Suppressor macrophage (primary cell): ENCODE measurements at regions not wholly inside any gene's neighbourhood (a gene's known extent, or its start where the extent isn't known, plus 50 kb on each side); places are given as distances from the start of the nearest gene placed in this dataset.
A peak's percentile ranks its signal among the peaks of the same experiment; 100 is the strongest.
"Not testable (repeated sequence)": the region's sequence is repeated elsewhere in the genome, so short reads cannot be mapped to it uniquely, and the experiment has no call there.

ENCODE experiments used
- DNase-seq, 4 experiments: peaks; one replicate each; pipeline ENCODE4 v3.0.0-alpha.2; 2020 to 2022

DNA sequence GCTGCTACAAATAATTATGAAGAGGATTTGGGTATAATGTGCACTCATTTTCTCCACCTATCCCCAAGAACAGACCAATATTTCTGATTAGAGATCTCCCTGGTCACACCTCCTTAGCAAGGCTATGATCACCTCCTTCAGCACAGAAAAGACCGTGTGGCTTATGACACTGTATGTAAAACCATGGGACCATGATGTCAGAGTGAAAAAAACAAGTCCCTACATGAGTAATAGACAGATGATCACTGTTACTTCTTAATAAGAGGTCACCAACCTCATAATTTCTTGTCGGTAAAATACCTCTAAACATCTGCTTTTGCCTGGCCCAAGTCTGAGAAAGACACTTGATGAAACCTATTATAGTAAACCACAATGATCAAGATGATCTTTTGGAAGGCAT lies 330.6 kb upstream of the F9 start:
- DNase-seq, result peak in 2 of 4 experiments; percentile 6 to 29

DNA sequence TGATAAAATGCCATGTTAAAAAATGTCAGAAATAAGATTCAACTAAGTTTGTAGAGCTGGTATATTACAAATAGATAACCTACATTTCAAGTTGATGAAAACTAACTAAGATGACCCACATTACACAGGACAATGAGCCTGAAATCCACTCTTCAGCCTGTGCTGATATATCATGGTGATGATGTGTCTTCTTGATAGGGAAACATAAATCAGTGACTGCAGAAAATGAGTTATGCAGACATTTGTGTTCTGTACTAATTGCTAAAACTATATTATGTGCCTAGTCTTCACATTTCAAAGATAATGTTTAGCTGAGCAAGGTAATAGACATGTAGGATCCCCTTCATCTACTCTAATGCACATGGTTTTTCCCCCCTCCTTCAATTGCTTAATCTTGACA lies 331.6 kb upstream of the F9 start:
- DNase-seq, result no peak

DNA sequence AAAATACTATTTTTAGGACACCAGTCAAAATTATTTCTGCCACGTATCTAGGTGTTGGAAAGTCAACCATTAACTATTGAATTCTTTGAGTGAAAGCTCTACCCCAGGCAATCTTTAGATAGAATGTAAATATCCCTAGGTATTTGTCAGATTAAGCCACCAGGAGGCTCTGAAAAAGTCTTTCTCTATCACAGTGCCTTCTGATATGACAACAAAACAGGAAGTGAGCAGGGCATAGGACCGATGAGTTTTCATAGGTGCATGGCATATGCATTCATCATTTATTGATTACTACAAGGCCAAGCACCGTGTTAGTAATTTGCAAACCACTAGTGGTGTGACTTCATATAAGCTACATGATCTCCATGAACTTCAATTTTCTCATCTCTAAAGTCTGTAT lies 333.6 kb upstream of the F9 start:
- DNase-seq, result no peak

DNA sequence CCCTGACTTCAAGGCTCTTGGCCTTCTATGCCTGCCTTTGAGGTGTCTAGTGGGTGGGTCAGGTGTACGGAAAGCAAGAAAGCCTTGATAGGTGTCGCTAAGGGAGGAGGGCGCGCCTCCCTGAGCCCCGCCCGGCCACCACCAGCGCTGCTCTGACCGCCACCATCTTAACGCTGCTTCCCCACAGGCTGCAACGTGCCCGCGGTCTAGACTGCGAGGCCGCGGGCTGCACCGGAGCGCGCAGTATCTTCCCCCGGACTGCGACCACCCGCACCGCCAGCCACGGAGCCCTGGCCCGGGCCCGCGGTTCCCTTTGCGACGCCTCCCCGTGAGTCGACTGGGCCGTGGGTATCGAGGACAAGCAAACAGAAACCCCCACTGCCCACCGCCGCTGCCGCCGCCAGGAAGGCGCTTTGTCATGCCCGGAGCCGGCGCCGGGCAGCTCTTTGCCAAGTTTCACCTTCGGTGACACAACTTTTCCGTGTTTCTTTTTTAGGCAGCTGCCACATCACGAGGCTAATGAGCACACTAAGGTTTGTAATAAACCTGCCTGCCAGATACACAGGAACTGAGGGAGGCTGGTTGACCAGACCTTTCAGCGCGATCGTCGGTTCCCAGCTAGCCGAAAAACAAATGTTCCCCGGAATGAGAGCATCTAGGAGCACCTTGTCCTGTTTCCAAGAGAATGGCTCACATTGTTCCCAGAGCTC lies 335.8 kb upstream of the F9 start:
- DNase-seq, result peak in 3 of 4 experiments; percentile 16 to 32 (median 27)

DNA sequence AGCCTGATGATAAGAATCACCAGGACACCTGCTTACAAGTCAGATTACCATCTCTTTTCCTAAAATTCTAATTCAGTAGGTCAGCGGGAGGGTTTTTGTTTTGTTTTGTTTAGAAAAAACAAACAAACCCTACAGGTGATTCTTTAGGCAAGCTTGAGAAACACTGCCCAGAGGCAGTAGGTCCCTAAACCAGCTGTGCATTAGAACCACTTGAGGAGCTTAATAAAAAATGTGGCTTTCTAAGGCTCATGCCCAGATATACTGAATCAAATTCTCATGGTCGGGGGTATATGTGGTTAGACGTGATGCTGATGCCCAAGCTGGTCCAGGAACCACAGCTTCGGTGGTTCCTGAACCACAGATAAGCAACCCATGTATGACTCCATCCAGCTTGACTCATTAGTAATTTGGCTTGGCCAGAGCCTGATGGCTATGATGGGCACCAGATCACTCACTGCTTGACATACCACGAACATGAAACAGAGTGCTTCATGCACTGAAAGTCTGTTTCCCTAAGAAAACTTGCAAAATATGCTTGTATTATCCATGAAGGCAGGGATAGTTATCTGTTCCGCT lies 338.1 kb upstream of the F9 start:
- DNase-seq, result no peak

DNA sequence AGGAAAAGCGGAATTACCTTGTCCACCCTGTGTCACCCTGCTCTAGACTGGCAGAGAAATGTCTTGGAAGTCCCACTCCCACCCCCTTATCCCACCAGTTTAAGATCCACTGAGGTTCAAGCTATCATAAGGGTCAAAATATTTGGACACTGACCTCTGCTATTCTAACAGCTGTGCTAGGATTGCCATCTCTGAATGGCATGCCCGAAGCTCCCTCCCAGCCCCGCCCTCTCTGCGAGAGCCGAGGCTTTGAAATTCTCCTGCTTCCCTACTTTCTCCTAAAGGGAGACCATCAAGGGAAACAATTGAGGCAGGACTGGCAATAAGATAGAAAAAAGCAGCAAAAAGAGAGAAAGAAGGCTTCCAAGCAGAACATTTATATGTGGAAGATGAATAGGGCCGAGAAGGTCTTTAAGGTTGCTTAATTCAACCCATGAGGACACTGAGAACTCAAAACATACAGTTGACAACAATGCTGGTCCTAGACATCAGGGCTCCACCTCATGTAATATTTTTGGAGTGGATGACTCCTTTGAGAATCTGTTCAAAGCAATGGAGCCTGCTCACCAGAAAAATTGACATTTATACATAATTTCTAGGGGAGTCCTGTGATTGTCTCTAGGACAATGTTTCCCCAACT lies 338.7 kb upstream of the F9 start:
- DNase-seq, result no peak

DNA sequence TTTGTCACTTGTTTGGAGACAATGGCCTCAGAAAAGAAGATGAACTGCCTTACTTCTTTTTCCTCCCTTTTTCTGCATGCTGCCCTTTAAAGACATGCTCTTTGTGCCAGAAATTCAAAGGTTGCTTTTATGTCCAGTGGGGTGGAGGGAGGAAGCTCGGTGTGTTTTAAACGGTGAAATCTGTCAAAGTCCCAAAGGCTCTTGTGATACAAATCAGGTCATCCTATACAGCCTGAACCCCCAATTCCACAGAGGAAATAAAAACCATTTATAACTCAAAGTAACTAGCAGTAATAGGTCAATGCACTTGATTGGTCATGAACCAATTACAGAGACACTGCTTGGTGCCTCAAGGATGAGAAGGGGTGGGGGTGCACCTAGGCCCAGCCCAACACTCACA lies 339.3 kb upstream of the F9 start:
- no peak for DNase-seq

DNA sequence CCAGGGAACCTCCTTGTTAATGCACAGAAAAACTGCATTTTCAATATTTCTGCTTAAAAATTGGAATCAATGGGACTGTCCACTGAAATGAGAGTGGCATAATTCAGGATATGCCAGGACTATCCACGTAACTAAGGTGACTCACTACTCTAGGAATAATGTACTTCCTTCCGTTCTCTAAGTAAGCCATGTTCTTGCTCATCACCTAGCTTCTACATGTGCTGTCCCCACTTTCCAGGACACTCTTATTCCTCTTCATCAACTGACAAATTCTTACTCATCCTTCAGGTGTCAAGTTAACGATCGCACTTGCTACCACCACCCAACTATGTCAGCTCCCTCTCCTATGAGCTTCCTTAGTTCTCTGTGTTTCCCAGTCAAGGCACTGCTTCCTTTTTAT lies 342.8 kb upstream of the F9 start:
- no peak for DNase-seq

DNA sequence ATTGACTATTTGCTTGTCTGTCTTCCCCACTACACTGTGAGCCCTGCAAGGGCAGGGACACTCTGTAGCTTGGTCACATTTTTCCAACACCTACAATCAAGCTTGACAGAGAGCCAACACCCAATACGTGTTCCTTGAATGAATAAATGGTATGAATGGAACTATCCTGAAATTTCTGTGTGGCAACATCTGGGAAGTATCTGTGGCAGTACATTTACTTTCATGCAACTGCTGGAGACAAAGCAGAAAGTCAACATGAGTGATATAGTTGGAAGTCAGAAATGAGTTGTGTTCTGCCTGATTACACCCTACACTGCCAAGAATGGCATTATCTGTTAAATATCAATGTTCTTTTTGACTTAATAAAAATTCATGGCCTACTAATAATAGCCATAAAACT lies 343.5 kb upstream of the F9 start:
- no peak for DNase-seq

DNA sequence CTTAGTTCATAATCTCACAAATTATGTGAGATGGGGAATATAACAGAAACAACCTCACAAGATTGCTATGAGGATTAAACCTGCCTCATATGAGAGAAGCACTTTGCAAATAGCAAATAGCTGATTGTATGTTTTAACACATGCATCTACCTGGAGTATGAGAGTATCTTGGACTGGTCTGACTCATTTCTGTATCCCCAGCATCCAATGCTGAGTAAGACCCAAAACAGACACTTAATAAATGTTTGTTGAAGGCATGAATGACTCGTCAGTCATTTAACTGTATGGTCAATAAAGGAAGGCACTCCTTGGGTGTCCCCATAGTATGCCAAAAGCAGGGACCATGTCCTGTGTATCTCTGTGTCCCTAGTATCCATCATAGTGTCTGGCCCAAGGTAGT lies 350.9 kb upstream of the F9 start:
- DNase-seq, result no peak

DNA sequence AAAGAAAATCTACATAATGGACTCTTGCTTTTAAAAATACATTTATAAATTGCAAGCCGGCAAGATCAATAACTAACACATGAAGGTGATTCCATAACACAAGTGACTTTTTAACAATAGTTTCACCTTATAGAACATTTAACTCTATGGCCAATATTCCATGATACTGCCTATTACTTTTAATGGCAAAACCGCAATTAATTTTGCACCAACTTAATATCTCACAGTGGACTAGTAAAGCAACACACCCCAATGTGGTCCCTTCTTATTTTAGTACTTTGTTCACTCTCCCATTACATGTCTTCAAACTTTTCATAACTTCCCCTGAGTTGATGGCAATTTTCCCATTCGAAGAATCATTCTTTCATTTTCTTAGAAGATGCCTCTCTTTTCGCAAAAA lies 351.6 kb upstream of the F9 start:
- DNase-seq, result no peak

DNA sequence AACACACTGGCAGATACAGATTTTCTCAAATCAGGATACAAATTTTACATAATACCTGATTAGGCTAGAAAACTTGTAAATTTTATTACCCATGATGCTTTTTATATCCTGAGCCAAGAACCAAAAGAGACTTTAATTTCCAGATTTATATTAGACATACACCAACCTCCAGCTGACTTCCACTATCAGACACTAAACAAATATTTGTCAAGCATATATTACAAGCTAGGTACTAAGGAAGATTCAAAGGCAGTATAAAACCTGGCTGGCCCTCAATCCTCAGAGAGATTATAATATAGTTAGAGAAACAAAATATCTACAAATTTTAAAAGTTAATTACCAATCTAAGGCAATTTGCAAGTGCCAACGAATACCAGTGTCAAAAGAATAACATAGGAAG lies 357.8 kb upstream of the F9 start:
- no peak for DNase-seq

DNA sequence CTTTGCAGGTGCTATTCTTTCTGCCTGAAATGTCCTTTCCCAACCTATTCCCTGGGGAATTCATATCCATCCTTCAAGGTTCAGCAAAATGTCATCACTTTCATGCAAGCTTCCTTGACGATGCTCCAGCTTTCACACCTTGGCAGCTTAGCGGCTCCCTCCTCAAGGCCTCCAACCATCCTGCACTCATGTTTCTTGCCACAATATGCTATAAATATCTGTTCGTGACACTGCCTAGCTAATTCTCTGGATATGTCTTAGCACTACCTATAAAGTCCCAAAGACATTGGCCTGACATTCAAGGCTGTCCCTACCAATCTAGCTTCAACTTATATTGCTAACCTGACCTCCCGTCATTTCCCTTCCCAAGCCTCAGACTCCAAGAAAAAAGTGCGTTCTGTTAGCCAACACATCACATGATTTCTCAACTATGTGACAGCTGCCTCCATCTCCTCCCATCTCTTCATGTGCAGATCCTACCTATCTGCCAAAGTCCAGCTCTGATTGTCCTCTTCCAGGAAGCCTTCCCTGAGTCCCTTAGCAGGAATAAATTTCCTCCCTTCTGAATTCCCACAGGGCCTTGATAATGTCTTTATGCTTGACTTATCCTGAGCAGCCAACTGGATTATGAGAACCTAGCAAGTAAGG lies 359.9 kb upstream of the F9 start:
- no peak for DNase-seq

DNA sequence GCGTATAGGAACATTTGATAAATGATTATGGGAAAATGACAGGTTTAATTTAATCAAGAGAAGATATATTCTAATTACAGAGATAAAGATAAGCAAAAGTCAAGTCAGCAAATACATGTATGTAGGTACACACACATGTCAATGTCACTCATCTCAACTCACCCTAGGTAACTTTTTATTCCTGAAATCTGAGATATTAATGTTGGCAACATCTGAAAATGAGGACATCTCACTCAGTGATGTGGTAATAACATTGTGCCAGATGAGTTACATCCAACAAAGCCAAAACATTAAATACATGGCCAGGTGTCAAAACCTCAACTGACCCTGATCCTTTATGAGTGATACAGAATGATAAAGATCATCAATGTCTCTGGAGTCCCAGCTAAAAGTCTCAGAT lies 363.3 kb upstream of the F9 start:
- DNase-seq, result no peak

DNA sequence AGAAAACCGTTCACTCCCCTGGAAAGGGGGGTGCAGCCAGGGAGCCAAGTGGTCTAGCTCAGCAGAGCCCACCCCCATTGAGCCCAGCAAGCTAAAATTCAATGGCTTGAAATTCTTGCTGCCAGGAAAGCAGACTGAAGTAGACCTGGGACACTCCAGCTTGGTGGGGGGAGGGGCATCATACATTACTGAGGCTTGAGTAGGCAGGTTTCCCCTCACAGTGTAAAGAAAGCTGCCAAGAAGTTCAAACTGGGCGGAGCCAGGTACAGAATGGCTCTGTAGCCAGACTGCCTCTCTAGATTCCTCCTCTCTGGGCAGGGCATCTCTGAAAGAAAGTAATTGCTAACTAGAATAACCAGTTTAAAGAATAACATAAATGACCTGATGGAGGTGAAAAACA lies 372.3 kb upstream of the F9 start:
- no peak for DNase-seq

DNA sequence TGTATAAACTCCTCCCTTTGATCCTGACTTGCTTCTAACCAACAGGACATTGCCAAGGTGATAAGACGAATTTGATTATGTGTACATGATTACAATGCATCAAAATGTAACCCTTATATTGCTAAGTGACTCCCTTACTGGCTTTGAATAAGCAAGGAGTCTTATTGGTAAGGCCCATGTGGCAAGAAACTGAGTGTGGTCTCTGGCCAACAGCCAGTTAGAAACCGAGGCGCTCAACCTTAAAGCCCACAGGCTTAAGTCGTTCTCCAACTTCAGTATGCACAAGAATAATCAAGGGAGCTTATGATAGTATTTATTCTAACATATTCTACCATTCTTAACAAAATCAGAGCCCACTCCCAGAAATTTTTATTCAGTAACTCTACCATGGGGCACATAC lies 374.2 kb upstream of the F9 start:
- no peak for DNase-seq

DNA sequence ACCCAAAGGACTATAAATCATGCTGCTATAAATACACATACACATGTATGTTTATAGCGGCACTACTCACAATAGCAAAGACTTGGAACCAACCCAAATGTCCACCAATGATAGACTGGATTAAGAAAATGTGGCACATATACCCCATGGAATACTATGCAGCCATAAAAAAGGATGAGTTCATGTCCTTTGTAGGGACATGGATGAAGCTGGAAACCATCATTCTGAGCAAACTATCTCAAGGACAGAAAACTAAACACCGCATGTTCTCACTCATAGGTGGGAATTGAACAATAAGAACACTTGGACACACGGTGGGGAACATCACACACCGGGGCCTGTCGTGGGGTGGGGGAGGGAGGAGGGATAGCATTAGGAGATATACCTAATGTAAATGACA lies 383.9 kb upstream of the F9 start:
- not testable (repeated sequence) for DNase-seq

DNA sequence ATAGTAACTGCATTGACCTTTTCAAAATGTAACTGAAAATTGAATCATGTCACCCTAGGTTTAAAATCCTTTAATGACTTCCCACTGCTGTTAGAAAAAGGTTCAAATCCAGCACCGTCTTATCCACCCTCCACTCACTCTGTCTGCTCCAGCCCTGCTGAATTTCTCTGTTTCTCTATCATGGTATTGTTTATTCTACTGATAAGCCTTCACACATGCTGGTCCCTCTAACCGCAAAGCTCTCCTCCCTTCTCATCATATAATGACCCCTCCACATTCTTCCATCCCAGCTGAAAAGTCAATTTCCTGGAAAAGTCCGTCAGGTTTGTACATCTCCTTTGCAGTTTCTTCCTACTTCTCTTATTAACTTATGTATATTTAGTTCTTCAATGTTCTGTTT lies 389.2 kb upstream of the F9 start:
- no peak for DNase-seq

DNA sequence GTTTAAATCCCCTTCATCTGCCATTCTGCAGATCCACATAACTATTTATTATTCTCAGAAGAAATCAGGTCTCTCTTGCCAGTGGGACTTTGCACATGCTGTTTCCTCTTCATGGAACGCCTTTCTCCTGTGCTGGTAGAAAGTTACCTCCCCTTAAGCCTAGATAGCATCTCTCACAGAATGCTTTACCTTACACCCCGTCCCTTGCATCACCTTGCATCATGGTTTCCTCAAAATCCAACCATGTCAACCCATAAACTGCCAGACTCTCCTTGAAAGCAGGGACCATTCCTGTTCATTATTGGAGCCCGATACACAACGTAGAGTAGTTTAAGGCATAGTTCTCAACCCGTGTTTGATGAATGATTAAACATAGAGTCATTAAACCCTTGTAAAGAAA lies 396.2 kb upstream of the F9 start:
- DNase-seq, result no peak

DNA sequence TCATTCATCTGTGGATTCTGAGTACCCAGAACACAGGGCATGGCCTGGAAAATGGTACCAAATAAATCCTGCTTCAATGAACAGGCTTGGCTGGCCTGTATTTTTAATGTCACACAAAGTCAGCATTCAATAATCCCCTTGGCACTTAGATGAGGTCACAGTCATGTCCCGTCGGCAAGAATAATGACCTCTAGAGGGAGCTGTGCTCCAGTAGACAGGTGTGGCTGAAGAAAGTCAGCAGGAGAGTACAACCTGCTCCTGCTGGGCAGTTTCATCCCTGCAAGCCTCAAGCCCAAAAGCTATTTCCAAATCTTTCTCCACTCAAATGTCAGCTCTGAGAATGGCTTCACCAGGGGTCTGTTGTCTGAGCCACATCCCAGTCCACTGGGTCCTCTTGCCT lies 404.0 kb upstream of the F9 start:
- DNase-seq, result peak in 2 of 4 experiments; percentile 6 to 8

DNA sequence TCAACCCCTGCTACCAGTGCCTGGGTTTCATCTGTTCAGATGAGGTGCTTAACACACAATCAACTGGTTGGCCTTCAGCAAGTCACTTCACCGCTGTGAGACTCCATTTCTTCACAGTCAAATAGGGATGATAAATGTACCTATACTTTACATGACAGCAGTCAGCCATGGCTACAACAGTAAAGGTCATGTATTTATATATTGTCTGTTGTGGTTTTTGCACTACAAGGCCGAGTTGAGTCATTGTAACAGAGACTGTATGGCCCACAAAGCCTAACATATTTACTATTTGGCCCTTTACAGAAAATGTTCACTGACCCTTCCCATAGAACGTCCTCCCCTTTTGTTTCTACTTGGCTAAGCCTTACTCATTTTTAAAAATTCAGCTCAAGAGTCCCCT lies 404.6 kb upstream of the F9 start:
- no peak for DNase-seq

DNA sequence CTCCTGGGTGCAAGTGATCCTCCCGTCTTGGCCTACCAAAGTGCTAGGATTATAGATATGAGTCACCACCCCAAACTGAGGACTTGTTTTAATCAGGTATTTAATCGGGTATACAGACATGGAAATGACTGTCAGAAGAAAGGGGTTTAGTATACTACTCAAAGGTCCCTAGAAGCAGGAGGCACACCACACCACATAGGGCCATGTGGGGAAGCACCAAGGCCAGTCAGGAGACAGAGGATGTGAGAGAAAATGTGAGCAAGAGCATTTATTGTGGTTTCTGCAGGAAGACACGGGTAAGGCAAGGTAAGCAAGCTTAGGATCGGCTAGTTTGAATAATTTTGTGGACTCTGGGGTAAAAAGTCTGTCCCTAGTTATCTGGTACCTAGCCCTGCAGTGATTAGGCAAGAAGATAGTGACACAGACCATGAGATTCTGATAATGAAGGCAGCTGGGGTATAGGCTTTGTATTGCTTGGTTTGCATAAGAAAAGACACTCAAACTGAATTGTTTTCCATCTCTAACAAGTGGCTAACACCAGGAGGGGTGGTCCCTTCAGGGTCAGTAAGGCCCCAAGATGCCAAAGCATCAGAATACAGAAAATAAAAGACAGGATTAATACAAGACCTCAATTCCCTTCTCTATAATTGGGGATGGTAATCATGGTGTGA lies 408.8 kb upstream of the F9 start:
- no peak for DNase-seq

DNA sequence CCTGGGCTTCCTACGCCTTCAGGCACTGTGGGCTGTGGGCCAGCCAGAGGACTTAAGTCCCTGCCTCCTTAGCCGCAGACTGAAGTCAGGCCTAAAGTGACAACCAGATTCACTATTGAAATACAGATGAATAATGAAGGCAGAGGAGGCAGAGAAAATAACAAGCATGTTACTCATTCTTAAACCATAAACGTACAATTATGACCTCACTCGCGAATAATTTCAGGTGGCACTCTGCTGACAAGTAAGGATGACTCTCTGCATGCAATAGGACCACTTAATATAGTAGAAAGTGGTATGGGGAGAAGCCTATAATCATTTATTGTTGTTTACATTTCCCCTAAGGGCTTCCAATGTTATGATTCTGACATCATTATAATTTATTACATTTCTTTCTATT lies 409.2 kb upstream of the FGF13 start:
- DNase-seq, result no peak
